ENCODE measurements at regions not wholly inside any gene's neighbourhood (a gene's known extent, or its start where the extent isn't known, plus 50 kb on each side); places are given as distances from the start of the nearest gene placed in this dataset.

DNA sequence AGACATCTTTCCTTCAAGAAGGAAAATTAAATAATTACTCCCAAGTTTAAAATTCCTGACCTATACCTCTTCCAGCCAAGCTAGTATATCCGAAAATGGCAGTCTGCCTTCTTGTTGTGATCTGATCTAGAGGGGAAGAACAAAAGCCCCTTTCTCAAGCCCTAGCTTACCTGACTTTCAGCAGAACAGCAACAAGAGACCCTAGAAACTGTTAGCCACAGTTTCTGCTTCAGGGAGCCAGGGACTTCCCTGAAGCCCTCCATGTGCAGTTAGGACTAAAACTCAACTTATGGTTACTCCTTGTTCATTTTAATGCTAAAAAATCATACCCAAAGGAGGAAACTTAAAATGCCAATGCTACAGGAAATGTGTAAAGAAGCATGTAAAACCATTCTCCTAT lies 366.7 kb upstream of the CTNND2 start:
- no peak for DNase-seq
- Histone ChIP-seq H4K20me1 (ENCODE audit: control insufficient read depth, insufficient read depth, insufficient read length) (no peaks in the 10 kb centered on the region), H2BK12ac (ENCODE audit: insufficient read length, low read depth, low read length) (no peak overlapping the region), H2BK5ac (ENCODE audit: insufficient read length, low read length) (no peak overlapping the region), H3K4me2 (ENCODE audit: insufficient read depth, insufficient read length, low read length) (no peak overlapping the region), H3K18ac (ENCODE audit: insufficient read length, low read depth, low read length) (no peak overlapping the region), H3K79me1 (ENCODE audit: insufficient read depth, low read depth, low read length, poor library complexity, severe bottlenecking) (no peaks in the 10 kb centered on the region), H2BK15ac (ENCODE audit: low read depth, low read length) (no peak overlapping the region), H3T11ph (ENCODE audit: low read length) (no peak overlapping the region), H4K91ac (ENCODE audit: insufficient read length, low read depth, low read length) (no peak overlapping the region), H3K4me1 (ENCODE audit: insufficient read depth, low read length) (no peaks in the 10 kb centered on the region), H2AFZ (ENCODE audit: low read length) (peak overlapping the region; percentile 73), H2AK5ac (ENCODE audit: insufficient read length, low read length) (no peak overlapping the region), H3K14ac (ENCODE audit: insufficient read depth, low read length) (no peak overlapping the region), H3K9ac (ENCODE audit: extremely low read depth, insufficient read length, low read length) (no peak overlapping the region), H3K9me3 (ENCODE audit: control insufficient read depth, low read depth, low read length) (no peaks in the 10 kb centered on the region), H3K27me3 (ENCODE audit: insufficient read depth, low read length) (no peaks in the 10 kb centered on the region), H4K8ac (replicated peaks; ENCODE audit: insufficient read length, low read depth, low read length) (no peak overlapping the region), H3K23me2 (ENCODE audit: insufficient read length, low read depth, low read length, poor library complexity, severe bottlenecking) (no peaks in the 10 kb centered on the region), H2BK20ac (ENCODE audit: low read depth, low read length, poor library complexity, severe bottlenecking) (no peak overlapping the region), H4K5ac (ENCODE audit: insufficient read length, low read depth, low read length) (no peak overlapping the region), H3K79me2 (ENCODE audit: insufficient read depth, low read length) (no peaks in the 10 kb centered on the region), H3K4ac (ENCODE audit: low read depth, low read length) (no peak overlapping the region), H3K23ac (ENCODE audit: insufficient read length, low read depth, low read length) (no peak overlapping the region), H3K56ac (ENCODE audit: insufficient read length, low read depth, low read length) (no peak overlapping the region), H2BK120ac (ENCODE audit: low read depth, low read length, poor library complexity, severe bottlenecking) (no peak overlapping the region), H3K27ac (ENCODE audit: insufficient read length, low read depth, low read length) (no peak overlapping the region)
- Mint-ChIP-seq H3K4me3 (no peak overlapping the region), H3K9me3 (no peaks in the 10 kb centered on the region), H3K4me1 (peaks cover 5 to 6% of the 10 kb centered on the region in 2 experiments; a peak in 3 of 4 replicates), H3K27ac (peak overlapping the region in 1 of 3 experiments; percentile 85; a peak in 2 of 7 replicates), H3K27me3 (ENCODE audit: low read depth) (no peaks in the 10 kb centered on the region), H3K36me3 (ENCODE audit: insufficient read depth in 1 of 3, low read depth in 3 of 3) (no peaks in the 10 kb centered on the region)
- TF ChIP-seq, protein P1, sequence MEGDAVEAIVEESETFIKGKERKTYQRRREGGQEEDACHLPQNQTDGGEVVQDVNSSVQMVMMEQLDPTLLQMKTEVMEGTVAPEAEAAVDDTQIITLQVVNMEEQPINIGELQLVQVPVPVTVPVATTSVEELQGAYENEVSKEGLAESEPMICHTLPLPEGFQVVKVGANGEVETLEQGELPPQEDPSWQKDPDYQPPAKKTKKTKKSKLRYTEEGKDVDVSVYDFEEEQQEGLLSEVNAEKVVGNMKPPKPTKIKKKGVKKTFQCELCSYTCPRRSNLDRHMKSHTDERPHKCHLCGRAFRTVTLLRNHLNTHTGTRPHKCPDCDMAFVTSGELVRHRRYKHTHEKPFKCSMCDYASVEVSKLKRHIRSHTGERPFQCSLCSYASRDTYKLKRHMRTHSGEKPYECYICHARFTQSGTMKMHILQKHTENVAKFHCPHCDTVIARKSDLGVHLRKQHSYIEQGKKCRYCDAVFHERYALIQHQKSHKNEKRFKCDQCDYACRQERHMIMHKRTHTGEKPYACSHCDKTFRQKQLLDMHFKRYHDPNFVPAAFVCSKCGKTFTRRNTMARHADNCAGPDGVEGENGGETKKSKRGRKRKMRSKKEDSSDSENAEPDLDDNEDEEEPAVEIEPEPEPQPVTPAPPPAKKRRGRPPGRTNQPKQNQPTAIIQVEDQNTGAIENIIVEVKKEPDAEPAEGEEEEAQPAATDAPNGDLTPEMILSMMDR (conservative IDR thresholded peaks at IDR 0.05): no peak
- no CpG with 5 or more reads among the region's 1 CpG for WGBS (ENCODE audit: extremely low coverage, insufficient read length, low lambda C conversion rate)
